HAP-1 (cell line): ENCODE measurements at regions not wholly inside any gene's neighbourhood (a gene's known extent, or its start where the extent isn't known, plus 50 kb on each side); places are given as distances from the start of the nearest gene placed in this dataset.

Experiments
- DNase-seq, 2 experiments: peaks; one replicate each; pipeline ENCODE4 v3.0.0-alpha.2; 2016 to 2020; ENCODE audit warnings: low spot score in 2 of 2
- H3K27me3 ChIP-seq: fragments of 250-450 bp; sonication (Bioruptor Pico); 2 replicates; pipeline ENCODE4 v1.5.1; 2020; ENCODE audit warnings: low read depth, mild to moderate bottlenecking, moderate library complexity
- H3K36me3 ChIP-seq: fragments of 250-450 bp; sonication (Bioruptor Pico); replicated peaks from 2 replicates; pipeline ENCODE4 v1.5.1; 2020; ENCODE audit warnings: mild to moderate bottlenecking
- H3K4me1 ChIP-seq: fragments of 250-450 bp; sonication (Bioruptor Pico); 2 replicates; pipeline ENCODE4 v1.5.1; 2020; ENCODE audit warnings: mild to moderate bottlenecking
- H3K4me3 ChIP-seq: fragments of 250-450 bp; sonication (Bioruptor Pico); 2 replicates; pipeline ENCODE4 v1.5.1; 2020; ENCODE audit warnings: mild to moderate bottlenecking, moderate library complexity
- H3K9me3 ChIP-seq: fragments of 250-450 bp; sonication (Bioruptor Pico); 2 replicates; pipeline ENCODE4 v1.5.1; 2020; ENCODE audit warnings: mild to moderate bottlenecking, moderate library complexity
- in situ Hi-C: fragments of 300-500 bp; cut with MboI; formaldehyde crosslinking; loops from 3 replicates; pipeline ENCODE4 v1.14.3; 2020; ENCODE audit warnings: low sequenced_read_pairs, inconsistent platforms, mixed read lengths

- no peaks in the 10 kb centered on the region for H3K9me3 ChIP-seq
- no peaks in the 10 kb centered on the region for H3K27me3 ChIP-seq
- no peak for DNase-seq
- no peaks in the 10 kb centered on the region for H3K4me1 ChIP-seq
- no peaks in the 10 kb centered on the region for H3K36me3 ChIP-seq
- H3K4me3 ChIP-seq = no peak overlapping the region
- in situ Hi-C loops = no loop called here
Observed at GRCh38 chr7:112619343-112619742, 138.6 kb downstream of the LSMEM1 start.

- no peak for DNase-seq
- Histone ChIP-seq H3K36me3 (no peaks in the 10 kb centered on the region), H3K9me3 (no peaks in the 10 kb centered on the region), H3K4me1 (no peaks in the 10 kb centered on the region), H3K4me3 (no peak overlapping the region), H3K27me3 (no peaks in the 10 kb centered on the region)
- in situ Hi-C loops = no loop called here
Observed at GRCh38 chr7:112622159-112622715, 141.4 kb downstream of the LSMEM1 start.

GRCh38 chr7:112624416-112624815, 143.6 kb downstream of the LSMEM1 start:
- Histone ChIP-seq H3K4me1 (no peaks in the 10 kb centered on the region), H3K4me3 (no peak overlapping the region), H3K9me3 (no peaks in the 10 kb centered on the region), H3K36me3 (no peaks in the 10 kb centered on the region), H3K27me3 (no peaks in the 10 kb centered on the region)
- DNase-seq = no peak
- in situ Hi-C loops = no loop called here

GRCh38 chr7:112630565-112630964, 149.8 kb downstream of the LSMEM1 start:
- DNase-seq = no peak
- Histone ChIP-seq H3K4me1 (peaks cover 6% of the 10 kb centered on the region), H3K27me3 (no peaks in the 10 kb centered on the region), H3K4me3 (no peak overlapping the region), H3K9me3 (no peaks in the 10 kb centered on the region), H3K36me3 (no peaks in the 10 kb centered on the region)
- in situ Hi-C loops = no loop called here

GRCh38 chr7:112634107-112634506, 153.3 kb downstream of the LSMEM1 start:
- H3K27me3 ChIP-seq = no peaks in the 10 kb centered on the region
- in situ Hi-C loops = no loop called here
- H3K9me3 ChIP-seq = no peaks in the 10 kb centered on the region
- H3K4me1 ChIP-seq = peaks cover 12% of the 10 kb centered on the region
- H3K4me3 ChIP-seq = no peak overlapping the region
- DNase-seq = peak in 1 of 2 experiments; percentile 41
- no peaks in the 10 kb centered on the region for H3K36me3 ChIP-seq

- in situ Hi-C loops = no loop called here
- Histone ChIP-seq H3K27me3 (no peaks in the 10 kb centered on the region), H3K9me3 (no peaks in the 10 kb centered on the region), H3K4me3 (no peak overlapping the region), H3K36me3 (no peaks in the 10 kb centered on the region), H3K4me1 (peaks cover 12% of the 10 kb centered on the region)
- no peak for DNase-seq
Observed at GRCh38 chr7:112635742-112636141, 154.5 kb downstream of the TMEM168 start.

GRCh38 chr7:112638675-112639400, 151.4 kb downstream of the TMEM168 start:
- Histone ChIP-seq H3K27me3 (no peaks in the 10 kb centered on the region), H3K4me3 (no peak overlapping the region), H3K9me3 (no peaks in the 10 kb centered on the region), H3K4me1 (peaks cover 7% of the 10 kb centered on the region), H3K36me3 (no peaks in the 10 kb centered on the region)
- in situ Hi-C loops = no loop called here
- DNase-seq = no peak

GRCh38 chr7:112640685-112641084, 149.5 kb downstream of the TMEM168 start:
- DNase-seq = no peak
- Histone ChIP-seq H3K36me3 (no peaks in the 10 kb centered on the region), H3K9me3 (no peaks in the 10 kb centered on the region), H3K4me3 (no peak overlapping the region), H3K4me1 (peaks cover 6% of the 10 kb centered on the region), H3K27me3 (no peaks in the 10 kb centered on the region)
- in situ Hi-C loops = no loop called here

- Histone ChIP-seq H3K9me3 (no peaks in the 10 kb centered on the region), H3K36me3 (no peaks in the 10 kb centered on the region), H3K4me1 (no peaks in the 10 kb centered on the region), H3K27me3 (no peaks in the 10 kb centered on the region), H3K4me3 (no peak overlapping the region)
- no peak for DNase-seq
- in situ Hi-C loops = no loop called here
Observed at GRCh38 chr7:112646783-112647182, 143.4 kb downstream of the TMEM168 start.

- no peak for DNase-seq
- H3K4me3 ChIP-seq = no peak overlapping the region
- H3K9me3 ChIP-seq = no peaks in the 10 kb centered on the region
- H3K27me3 ChIP-seq = no peaks in the 10 kb centered on the region
- H3K36me3 ChIP-seq = no peaks in the 10 kb centered on the region
- H3K4me1 ChIP-seq = no peaks in the 10 kb centered on the region
- in situ Hi-C loops = no loop called here
Observed at GRCh38 chr7:112648781-112649180, 141.4 kb downstream of the TMEM168 start.

GRCh38 chr7:112649560-112649959, 140.6 kb downstream of the TMEM168 start:
- in situ Hi-C loops = no loop called here
- H3K36me3 ChIP-seq = no peaks in the 10 kb centered on the region
- no peak overlapping the region for H3K4me3 ChIP-seq
- no peak for DNase-seq
- no peaks in the 10 kb centered on the region for H3K27me3 ChIP-seq
- no peaks in the 10 kb centered on the region for H3K4me1 ChIP-seq
- no peaks in the 10 kb centered on the region for H3K9me3 ChIP-seq

GRCh38 chr7:112654322-112655216, 135.6 kb downstream of the TMEM168 start:
- no peaks in the 10 kb centered on the region for H3K36me3 ChIP-seq
- DNase-seq = no peak

GRCh38 chr7:112665709-112666108, 124.5 kb downstream of the TMEM168 start:
- Histone ChIP-seq H3K4me3 (no peak overlapping the region), H3K36me3 (no peaks in the 10 kb centered on the region), H3K9me3 (no peaks in the 10 kb centered on the region), H3K4me1 (no peaks in the 10 kb centered on the region), H3K27me3 (no peaks in the 10 kb centered on the region; the same call in 1 of the 2 replicates)
- DNase-seq = no peak
- in situ Hi-C loops = no loop called here

More at GRCh38 chr7:112654322-112655216, 135.6 kb downstream of the TMEM168 start:
- H3K27me3 ChIP-seq = no peaks in the 10 kb centered on the region
- H3K9me3 ChIP-seq = no peaks in the 10 kb centered on the region
- no peak overlapping the region for H3K4me3 ChIP-seq
- in situ Hi-C loops = no loop called here
- no peaks in the 10 kb centered on the region for H3K4me1 ChIP-seq

GRCh38 chr7:112668561-112668960, 121.6 kb downstream of the TMEM168 start:
- H3K36me3 ChIP-seq = no peaks in the 10 kb centered on the region
- H3K27me3 ChIP-seq = no peaks in the 10 kb centered on the region; the same call in 1 of the 2 replicates
- no peak for DNase-seq
- no peaks in the 10 kb centered on the region for H3K4me1 ChIP-seq
- no peak overlapping the region for H3K4me3 ChIP-seq
- in situ Hi-C loops = no loop called here
- no peaks in the 10 kb centered on the region for H3K9me3 ChIP-seq
